Fibroblast of upper back skin (primary cell): ENCODE measurements at regions not wholly inside any gene's neighbourhood (a gene's known extent, or its start where the extent isn't known, plus 50 kb on each side); places are given as distances from the start of the nearest gene placed in this dataset.

Experiments used
- DNase-seq: peaks from one replicate; pipeline ENCODE4 v3.0.0-alpha.2; 2013

DNA sequence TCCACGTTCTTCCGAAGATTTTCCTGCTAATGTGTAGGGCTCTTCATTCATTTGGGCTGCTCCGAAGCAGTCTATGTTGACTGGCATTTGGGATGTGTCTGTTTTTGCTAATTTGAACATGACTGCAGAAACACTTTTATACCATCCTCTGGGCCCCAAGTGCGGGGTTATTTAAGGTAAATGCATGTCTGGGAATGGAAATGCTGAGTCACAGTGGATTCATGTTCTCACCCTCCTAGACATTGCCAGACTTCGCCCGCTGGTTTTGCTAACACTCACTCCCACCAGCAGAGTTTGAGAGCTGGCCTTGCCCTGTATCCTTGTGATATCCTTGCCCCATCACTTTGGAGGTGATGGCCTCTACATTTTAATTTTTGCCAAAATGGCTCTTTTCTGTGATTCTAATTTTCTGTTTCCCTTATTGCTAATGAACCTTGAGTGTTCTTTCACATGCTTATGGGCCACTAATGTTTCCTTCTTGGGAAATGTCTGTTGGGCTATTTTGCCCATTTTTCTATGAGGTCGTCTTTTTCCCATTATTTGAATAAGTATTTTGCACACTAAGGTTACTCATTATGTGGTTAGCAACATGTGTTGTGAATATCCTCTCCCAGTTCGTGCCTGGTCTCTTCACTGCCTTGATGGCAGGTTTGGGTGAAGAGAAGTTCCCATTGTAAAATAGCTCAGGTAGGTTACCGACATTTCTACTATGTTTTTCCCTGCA lies 204.1 kb downstream of the GLI2 start:
- DNase-seq = peak; percentile 91

- DNase-seq = no peak
Observed at GRCh38 chr2:120940319-120940696, 204.6 kb downstream of the GLI2 start.

DNA sequence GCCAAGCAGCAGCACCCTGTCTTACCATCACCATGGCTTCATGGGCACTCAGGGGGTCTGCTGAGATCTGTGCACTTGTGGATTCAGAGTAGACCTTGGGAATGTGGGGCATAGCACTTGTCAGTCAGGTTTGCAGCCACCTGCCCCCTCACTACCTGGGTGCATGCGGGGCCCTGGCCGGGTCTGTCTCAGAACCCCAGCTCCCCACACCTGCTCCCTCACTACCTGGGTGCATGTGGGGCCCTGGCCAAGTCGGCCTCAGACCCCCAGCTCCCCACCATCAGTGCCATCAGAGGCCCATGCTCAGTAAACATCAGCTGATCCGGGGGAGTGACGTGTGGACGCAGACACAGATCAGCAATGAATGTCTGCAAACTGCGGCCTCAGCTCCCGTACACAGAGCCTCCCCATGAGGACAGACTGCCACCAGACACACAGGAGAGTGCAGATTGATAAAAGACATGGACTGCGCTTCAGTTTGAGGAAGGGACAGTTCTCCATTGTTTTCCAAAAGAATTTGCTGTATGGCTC lies 205.1 kb downstream of the GLI2 start:
- no peak for DNase-seq

DNA sequence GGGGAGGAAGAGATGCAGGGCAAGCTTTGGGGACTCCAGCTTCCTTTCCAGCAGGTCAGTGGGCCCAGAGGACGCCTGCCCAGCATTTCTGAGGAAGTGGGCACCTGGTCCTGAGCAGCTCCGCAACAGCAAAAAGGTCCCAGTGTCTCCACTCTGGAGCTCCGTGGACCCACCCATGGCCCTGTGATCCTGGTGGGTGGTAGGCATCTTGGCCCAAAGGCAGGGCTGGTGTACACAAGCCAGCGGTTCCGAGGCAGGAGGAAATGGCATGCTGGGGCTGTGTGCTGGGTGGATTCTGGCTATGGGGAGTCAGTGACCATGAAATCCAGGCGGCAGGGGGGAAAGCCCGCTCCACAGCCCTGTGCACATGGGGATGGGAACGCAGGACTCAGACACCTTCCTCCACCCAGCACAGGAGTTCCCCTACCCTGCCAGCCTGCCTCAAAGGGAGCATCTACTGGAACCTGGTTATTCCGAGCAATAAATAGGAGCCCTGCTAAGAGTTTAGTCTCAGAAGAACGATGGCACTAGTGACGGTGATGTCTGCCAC lies 206.0 kb downstream of the GLI2 start:
- DNase-seq = no peak

DNA sequence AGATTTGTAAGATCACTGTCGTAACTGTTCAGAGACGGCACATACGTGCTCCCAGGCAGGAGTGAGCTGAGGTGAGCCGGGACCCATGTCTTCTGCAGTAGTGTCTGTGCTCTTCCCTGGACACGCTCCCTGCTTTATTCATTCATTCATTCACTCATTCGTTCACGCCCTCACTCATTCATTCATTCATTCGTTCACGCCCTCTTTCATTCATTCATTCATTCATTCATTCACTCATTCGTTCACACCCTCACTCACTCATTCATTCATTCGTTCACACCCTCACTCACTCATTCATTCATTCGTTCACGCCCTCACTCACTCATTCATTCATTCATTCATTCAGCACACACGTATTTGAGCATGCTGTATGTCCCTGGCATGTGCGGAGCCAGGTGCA lies 207.0 kb downstream of the GLI2 start:
- no peak for DNase-seq

GRCh38 chr2:120943403-120944034 lies 207.9 kb downstream of the GLI2 start:
- DNase-seq = no peak

DNA sequence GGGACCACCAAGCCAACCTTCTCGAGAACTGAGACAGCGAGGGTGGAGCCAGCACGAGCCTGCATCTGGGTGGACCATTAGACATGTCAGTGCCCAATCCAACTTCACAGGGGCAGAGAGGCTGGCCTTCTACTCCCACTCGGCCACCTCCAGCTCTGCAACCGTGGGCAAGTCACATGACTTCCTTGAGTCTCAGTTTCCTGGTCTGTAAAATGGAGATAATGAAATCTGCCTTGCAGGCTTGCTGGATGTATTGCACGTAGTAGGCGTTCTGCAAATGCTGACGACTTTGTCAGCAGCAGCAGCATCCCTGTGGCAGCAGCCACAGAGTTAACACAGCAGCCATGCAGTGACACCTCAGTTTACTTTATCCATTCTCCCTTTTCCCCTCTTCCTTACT lies 208.9 kb downstream of the GLI2 start:
- no peak for DNase-seq

GRCh38 chr2:120945091-120945490 lies 209.4 kb downstream of the GLI2 start:
- DNase-seq = no peak

DNA sequence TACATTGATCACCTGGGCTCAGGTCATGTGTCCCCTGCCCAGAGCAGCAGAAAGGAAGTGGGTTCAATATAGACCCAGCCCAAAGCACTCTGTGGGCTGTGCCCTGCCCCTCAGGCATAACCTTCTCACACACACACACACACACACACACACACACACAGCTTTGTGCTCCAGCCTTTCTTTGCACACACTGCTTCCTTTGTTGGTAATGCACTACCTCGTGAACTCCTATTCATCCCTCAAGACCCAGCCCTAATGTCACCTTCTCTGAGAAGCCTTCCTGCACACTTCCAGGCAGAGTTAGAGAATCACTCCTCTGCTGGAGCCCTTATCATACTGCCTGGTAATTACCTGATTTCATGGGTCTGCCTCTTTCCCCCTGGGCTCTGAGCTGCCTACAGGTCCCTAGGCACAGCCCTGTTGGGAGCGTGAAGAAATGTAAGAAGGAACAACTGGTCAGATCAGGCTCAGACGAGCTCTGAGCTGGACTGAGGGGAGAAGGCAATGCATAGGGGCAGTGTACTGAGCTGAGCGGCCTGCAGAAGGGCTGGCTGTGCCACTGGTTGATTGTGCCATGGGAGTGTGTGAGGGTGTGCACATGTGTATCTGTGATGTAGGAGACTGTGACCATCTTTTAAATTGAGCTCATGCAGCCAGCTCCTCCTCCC lies 210.3 kb downstream of the GLI2 start:
- no peak for DNase-seq

DNA sequence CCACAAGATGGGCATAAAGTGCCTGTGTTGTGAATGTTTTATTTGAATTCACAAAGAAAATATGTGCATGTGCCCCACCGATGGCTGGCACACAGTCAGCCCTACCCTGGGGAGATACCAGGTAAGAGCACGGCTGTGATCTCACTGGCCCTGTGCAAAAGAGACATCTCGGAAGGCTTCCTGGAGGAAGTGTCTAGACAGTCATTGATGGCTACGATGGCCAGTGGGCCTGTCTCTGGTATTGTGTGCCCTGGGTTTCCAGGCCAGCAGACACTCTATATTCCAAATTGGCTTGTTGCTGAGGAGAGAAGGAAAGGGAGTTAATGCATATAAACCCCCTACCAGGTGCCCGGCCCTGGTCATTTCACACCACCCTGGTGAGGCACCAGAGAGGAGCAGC lies 211.7 kb downstream of the GLI2 start:
- no peak for DNase-seq

DNA sequence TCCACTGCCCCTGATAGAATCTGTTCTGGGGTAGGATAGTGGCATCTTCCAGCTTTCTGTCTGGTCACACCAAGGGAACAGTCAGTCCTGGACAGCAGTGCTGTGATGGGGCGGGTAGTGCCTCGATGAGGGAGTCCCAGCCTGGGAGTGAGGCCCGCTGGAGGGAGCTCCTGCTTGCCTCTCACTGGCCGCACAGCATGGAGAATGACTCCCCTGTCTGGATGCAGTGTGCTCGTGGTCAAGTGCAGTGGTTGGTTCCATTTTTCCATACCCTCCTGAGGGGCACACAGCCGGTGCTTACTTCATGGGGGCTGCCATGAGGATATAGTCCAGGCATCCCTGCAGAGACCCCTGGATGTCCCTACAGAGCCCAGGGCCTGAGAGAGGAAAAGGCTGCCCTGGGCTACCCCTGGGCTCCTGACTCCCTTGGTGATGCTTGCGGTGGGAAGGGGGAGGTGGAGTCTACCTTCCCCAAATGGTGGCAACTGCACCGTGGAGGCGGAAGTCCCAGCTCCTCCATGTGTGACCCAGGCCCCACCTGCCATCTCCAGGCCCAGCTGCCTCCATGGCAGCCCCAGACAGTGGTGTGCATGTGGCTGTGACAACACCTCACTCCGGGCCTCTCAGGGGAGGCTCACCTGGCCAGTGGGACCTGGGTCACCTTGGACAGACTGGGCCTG lies 212.5 kb downstream of the GLI2 start:
- DNase-seq = no peak

DNA sequence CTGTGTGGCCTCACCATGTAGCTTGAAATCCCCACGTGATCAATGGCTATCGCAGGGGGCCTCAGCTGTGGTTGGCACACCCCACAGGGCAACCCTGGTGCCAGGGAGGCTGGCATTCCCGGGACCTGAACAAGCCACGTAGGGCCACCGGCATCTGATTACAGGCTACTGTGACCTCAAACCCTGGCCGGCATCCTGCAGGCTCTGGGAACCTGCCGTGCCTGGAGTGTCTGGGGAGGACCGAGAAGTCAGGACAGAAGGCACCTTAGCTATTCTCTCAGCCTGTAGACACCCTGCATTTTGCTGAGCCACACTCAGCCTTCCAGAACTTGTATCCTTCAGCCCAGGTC lies 213.0 kb downstream of the GLI2 start:
- no peak for DNase-seq

- no peak for DNase-seq
Observed at GRCh38 chr2:120949027-120949956, 213.6 kb downstream of the GLI2 start.

- DNase-seq = no peak
Observed at GRCh38 chr2:120949957-120950590, 214.4 kb downstream of the GLI2 start.

DNA sequence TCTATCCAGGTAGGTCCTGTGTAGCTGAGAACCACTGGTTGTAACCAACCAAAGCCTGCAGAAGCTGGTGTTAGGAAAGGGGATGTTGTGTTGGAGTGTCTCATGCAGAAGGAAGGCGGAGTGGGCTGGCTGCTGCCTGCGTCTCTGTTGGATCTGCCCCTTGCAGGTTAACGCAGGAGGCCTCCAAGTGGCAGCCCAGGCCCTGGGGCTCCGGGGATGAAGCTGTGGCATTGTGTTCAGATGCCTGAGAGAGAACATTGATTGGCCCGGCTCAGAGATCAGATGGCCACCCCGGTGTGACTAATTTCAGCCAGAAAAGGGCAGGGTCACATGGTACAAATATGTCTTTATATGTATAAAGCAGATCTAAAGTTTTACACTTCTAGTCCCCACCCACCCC lies 216.0 kb downstream of the GLI2 start:
- no peak for DNase-seq

DNA sequence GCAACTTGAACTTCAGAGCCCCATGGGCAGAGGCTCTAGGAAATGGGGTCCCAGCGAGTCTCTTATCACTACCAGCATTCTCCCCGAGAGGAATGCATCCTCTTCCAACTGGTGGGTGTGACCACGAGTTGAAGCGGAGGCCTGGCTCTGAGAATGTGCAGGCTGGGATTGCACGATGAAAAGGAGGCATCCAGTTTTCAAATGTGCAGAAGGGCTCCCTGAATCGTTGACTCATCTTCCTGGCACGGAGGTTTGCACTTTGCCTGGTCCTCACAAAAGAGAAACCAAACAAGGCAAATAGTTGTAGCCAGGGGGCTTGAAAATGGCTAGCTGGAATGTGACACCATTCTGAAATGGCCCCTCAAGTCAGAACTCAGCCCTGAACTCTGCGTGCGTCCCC lies 216.7 kb downstream of the GLI2 start:
- DNase-seq = peak; percentile 87

DNA sequence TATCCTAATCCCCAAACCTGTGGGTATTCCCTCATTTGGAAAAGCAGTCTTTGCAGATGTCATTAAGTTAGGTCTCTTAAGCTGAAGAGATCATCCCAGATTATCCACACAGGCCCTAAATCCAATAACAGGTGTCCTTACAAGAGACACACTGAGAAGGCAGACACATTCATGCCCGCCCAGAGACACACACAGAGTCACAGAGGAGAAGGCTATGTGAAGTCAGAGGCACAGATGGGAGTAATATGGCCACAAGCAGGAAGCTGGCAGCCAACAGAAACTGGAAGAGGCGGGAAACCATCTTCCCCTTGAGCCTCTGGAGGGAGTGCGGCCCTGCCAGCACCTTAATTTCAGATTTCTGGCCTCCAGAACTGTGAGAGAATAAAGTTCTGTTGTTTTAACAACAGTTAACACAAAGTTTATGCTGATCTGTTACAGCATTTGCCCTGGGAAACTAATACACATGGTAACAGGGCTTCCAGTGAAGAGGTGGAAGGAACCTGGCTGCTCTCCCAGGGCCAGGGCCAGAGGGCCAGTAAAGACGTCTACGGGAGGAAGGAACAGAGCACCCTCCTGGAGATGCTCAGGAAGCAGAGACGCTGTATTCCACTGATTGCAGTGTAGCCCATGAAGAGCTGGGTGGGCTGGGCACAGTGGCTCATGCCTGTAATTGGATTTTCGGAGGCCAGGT lies 217.5 kb downstream of the GLI2 start:
- no peak for DNase-seq

DNA sequence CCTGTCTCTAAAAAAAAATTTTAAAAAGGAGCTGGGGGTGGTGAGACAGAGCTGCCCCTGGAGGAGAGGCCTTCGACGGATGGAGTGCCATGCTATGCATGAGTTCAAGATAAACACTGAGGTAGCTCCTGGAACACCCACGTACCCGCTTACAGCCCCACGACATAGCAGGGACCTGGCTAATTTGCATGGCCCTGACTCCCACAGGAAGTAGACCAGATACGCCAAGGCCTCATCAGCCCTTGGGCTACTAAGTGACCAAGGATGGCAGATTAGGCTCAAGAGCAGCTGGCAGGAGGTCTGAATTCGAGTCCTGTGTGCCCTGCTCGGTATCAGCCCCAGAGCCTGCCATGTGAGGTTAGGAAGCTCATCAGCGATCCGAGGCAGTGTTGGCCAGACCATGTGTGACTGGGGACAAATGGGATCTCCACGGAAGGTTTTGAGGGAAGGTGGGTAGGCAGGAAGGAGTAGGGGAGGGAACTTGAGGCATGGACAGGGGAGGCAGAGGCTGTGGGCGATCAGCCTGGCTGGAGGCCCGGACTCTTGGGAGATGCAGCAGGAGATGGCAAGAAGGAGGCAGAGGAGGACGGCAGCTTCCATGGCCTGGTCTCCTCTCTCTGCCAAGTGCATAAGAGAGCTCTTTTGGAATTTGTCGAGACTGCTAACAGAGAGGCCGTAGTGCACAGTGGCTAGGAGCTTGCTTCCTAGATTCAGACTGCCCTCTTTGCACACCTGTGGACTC lies 218.3 kb downstream of the GLI2 start:
- no peak for DNase-seq

DNA sequence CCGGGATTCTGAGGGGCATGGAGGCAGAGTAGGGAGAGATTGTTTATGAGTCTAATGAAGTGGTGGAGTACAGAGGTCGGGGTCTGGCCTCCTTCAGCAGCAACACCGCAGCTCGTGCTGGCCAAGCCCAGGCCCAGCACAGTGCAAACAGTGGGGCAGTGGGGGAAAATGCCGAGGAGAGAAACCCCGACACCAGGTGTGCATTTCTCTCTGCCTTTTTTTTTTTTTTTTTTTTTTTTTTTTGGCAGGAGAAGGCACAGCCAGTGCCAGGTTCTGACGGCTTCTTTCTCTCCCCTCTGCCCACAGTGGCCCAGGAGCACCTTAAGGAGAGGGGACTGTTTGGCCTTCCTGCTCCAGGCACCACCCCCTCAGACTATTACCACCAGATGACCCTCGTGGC lies 219.3 kb downstream of the GLI2 start:
- DNase-seq = no peak

DNA sequence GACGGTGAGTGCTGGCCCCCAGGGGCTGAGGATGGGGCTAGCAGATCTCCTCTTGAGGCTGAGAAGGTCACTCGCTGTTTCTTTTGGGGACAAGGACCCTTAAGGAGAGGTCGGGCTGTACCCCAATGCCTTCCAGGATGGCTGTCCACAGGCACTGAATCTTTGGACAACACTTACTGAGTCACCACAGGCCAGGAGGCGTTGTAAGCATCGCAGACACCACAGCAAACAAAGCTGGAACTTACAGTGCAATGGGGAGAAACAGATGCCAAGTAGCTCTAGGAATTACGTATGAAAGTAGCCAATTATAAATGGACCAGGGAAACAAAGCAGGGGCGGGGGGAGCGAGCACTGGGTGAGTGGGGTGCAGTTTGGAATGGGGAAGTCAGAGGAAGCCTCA lies 219.8 kb downstream of the GLI2 start:
- no peak for DNase-seq
